Chondrocyte (in vitro differentiated cells): ENCODE measurements at regions not wholly inside any gene's neighbourhood (a gene's known extent, or its start where the extent isn't known, plus 50 kb on each side); places are given as distances from the start of the nearest gene placed in this dataset.

Experiments
- DNase-seq: peaks from one replicate; pipeline ENCODE4 v3.0.0; 2021; ENCODE audit warnings: mixed read lengths, low spot score
- H3K27ac Mint-ChIP-seq: one replicate; pipeline ENCODE4 v1.8.0; 2021; ENCODE audit warnings: mild to moderate bottlenecking, moderate library complexity, mixed read lengths; ENCODE audit not compliant: unreplicated experiment
- H3K27me3 Mint-ChIP-seq: 2 replicates; pipeline ENCODE4 v1.8.0; 2021; ENCODE audit warnings: low read depth, mixed read lengths
- H3K36me3 Mint-ChIP-seq: 2 replicates; pipeline ENCODE4 v1.8.0; 2021; ENCODE audit warnings: low read depth, mixed read lengths
- H3K4me1 Mint-ChIP-seq: 2 replicates; pipeline ENCODE4 v1.8.0; 2021; ENCODE audit warnings: low read depth, mild to moderate bottlenecking, mixed read lengths
- H3K4me3 Mint-ChIP-seq: one replicate; pipeline ENCODE4 v1.8.0; 2021; ENCODE audit warnings: mild to moderate bottlenecking, moderate library complexity, mixed read lengths; ENCODE audit not compliant: unreplicated experiment
- H3K9me3 Mint-ChIP-seq: 2 replicates; pipeline ENCODE4 v1.8.0; 2021; ENCODE audit warnings: low read depth, mixed read lengths
- TF ChIP-seq, protein P1 (sequence below): fragments of 200-600 bp; sonication (generic); IDR thresholded peaks from 2 replicates; pipeline ENCODE4 v1.5.0; 2021; ENCODE audit warnings: antibody characterized with exemption, mild to moderate bottlenecking, moderate library complexity

DNA sequence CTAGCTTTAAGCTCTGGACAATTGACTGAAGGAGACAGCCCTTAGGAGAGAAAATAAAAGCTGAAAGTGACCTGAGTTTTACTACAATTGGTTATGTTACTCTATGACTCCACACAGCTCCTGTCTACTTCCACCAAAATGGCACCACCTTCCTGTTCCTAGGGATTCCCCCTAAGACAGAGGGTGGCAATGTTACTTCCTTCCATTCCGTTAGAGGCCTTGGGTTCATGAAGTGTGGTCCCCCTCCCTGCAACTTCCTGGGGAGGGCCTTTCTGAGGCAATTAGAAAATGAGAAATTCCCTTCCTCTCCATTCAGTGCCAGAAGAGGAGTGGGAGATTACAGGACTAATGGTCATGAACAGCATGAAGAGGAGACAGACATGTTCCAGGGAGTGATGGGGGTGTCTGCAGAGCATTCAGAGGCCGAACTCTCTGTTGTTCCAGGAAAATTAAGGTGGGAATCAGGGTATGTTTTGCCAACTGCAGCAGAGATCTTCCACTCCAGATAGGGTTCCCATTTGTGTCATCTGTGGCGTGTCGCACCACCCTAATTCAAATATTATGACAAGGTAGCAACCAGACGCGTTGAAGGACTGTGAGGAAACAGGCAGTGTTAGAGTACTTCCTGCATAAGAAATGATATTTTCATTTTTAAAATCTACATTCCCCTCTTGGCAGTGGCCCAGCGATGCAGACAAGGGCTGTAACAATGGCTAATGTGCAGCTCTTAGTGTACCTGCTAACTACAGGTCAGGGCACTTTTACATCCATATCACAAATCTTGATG lies 53.1 kb upstream of the TRIM67 start:
- Mint-ChIP-seq H3K27ac (peak overlapping the region; percentile 76), H3K4me1 (peaks cover 51% of the 10 kb centered on the region), H3K27me3 (no peaks in the 10 kb centered on the region), H3K36me3 (no peaks in the 10 kb centered on the region), H3K4me3 (no peak overlapping the region), H3K9me3 (peaks cover 6% of the 10 kb centered on the region)
- DNase-seq, result no peak
- TF ChIP-seq, protein P1, sequence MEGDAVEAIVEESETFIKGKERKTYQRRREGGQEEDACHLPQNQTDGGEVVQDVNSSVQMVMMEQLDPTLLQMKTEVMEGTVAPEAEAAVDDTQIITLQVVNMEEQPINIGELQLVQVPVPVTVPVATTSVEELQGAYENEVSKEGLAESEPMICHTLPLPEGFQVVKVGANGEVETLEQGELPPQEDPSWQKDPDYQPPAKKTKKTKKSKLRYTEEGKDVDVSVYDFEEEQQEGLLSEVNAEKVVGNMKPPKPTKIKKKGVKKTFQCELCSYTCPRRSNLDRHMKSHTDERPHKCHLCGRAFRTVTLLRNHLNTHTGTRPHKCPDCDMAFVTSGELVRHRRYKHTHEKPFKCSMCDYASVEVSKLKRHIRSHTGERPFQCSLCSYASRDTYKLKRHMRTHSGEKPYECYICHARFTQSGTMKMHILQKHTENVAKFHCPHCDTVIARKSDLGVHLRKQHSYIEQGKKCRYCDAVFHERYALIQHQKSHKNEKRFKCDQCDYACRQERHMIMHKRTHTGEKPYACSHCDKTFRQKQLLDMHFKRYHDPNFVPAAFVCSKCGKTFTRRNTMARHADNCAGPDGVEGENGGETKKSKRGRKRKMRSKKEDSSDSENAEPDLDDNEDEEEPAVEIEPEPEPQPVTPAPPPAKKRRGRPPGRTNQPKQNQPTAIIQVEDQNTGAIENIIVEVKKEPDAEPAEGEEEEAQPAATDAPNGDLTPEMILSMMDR, result no peak

DNA sequence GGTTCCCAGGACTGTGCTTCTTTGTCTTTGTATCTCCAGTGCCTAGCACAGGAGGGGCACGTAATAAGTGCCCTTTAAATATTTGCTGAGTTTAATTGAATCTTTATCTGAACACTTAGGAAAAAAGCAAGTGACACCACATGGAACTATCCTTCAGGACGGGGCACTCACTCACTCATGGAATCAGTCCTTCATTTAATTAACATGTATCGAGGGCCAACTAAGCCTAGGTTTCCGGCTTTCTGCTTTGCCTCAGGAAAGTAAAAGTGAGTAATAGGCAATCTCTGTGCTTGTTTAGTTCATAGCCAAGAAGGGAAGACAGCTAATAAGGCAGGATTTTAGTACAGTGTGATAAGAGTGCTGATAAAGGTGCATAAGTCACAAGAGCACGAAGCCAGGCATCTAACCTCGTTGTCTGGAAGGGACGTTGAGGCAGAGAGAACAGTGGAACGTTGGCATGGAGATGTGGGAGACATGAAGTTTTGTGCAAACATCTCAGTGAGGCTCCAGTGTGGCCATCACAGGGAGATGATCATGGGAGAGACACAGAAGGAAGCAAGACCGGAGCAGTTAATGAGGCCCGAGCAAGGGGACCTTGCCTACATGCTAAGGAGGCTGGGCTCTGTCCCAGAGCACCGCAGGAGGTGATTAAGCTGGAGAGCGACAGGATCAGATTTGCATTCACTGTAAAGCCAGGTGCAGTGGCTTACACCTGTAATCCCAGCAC lies 54.1 kb upstream of the TRIM67 start:
- H3K4me3 Mint-ChIP-seq, result no peak overlapping the region
- DNase-seq, result no peak
- H3K27me3 Mint-ChIP-seq, result no peaks in the 10 kb centered on the region
- H3K4me1 Mint-ChIP-seq, result peaks cover 51% of the 10 kb centered on the region
- TF ChIP-seq, protein P1, result no peak
- H3K27ac Mint-ChIP-seq, result peak overlapping the region; percentile 99
- peaks cover 6% of the 10 kb centered on the region for H3K9me3 Mint-ChIP-seq
- no peaks in the 10 kb centered on the region for H3K36me3 Mint-ChIP-seq

DNA sequence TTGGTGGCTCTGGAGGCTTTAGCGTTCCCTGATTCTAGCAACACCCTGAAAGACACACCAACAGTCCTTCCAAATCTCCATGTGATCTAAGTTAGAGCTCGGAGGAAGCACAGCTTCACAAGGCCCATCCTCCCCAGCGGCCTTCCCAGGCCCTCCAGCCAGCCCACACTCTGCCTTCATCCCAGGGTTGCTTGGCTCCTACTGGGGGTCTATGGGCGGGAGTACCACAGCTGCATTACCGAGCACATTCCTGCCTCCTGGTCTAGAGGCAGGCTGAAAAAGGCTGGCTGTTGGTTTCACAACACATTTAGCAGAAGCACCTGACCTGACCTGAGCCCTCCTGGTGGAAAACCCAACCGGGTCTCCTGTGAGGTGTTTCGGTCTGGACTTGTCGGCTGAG lies 54.7 kb upstream of the TRIM67 start:
- peak overlapping the region; percentile 99 for H3K27ac Mint-ChIP-seq
- TF ChIP-seq, protein P1, result no peak
- no peaks in the 10 kb centered on the region for H3K36me3 Mint-ChIP-seq
- no peaks in the 10 kb centered on the region for H3K27me3 Mint-ChIP-seq
- peaks cover 3% of the 10 kb centered on the region for H3K9me3 Mint-ChIP-seq
- no peak overlapping the region for H3K4me3 Mint-ChIP-seq
- peaks cover 47% of the 10 kb centered on the region for H3K4me1 Mint-ChIP-seq
- no peak for DNase-seq

DNA sequence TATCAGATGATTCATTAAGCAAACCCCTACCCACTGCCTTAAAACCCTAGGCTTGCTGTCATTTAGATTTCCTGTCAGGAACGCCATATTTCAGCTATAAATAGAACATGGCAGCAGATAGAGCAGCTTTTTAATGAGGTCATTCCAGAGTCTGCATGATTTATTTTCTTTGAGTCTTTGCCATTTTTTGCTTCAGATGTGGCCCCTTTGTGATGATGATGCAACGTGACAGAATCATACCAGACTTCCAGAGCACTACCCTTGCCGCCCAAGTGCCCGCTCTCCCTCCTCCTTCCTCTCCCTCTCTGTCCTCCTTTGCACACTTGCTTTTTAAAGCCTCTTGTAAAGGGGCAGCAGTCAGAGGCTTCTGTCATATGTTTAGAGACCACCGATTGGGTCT lies 55.5 kb upstream of the TRIM67 start:
- H3K9me3 Mint-ChIP-seq, result no peaks in the 10 kb centered on the region
- no peak overlapping the region for H3K4me3 Mint-ChIP-seq
- peaks cover 44% of the 10 kb centered on the region for H3K4me1 Mint-ChIP-seq
- H3K27ac Mint-ChIP-seq, result peak overlapping the region; percentile 99
- no peaks in the 10 kb centered on the region for H3K36me3 Mint-ChIP-seq
- no peaks in the 10 kb centered on the region for H3K27me3 Mint-ChIP-seq
- DNase-seq, result no peak
- TF ChIP-seq, protein P1, result no peak

DNA sequence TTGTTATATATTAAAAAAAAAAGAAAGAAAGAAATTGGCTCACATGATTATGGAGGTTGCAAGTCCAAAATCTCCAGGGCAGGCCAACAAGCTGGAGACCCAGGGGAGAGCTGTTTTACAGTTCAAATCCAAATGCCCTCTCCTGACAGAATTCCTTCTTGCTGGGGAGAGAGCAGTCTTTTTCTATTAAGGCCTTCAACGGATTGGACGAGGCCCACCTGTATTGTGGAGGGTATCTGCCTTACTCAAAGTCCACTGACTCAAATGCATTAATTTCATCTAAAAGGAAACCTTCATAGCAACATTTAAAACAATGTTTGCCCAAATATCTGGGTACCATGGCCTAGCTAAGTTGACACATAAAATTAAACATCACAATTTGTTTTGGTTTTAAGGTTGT lies 56.9 kb upstream of the TRIM67 start:
- H3K4me1 Mint-ChIP-seq, result peaks cover 50% of the 10 kb centered on the region
- no peaks in the 10 kb centered on the region for H3K9me3 Mint-ChIP-seq
- DNase-seq, result no peak
- H3K4me3 Mint-ChIP-seq, result no peak overlapping the region
- TF ChIP-seq, protein P1, result no peak
- no peaks in the 10 kb centered on the region for H3K36me3 Mint-ChIP-seq
- peak overlapping the region; percentile 99 for H3K27ac Mint-ChIP-seq
- no peaks in the 10 kb centered on the region for H3K27me3 Mint-ChIP-seq
